HepG2 (cell line): ENCODE measurements at regions not wholly inside any gene's neighbourhood (a gene's known extent, or its start where the extent isn't known, plus 50 kb on each side); places are given as distances from the start of the nearest gene placed in this dataset.

ENCODE experiments used
- ATAC-seq: fragments of 200-7000 bp; cut with Tn5 transposase; 3 replicates; pipeline ENCODE4 v1.9.1; 2020; ENCODE audit warnings: mild to moderate bottlenecking, moderate library complexity
- BruUV-seq: library from RNA; stranded (reverse); fragments of 400-500 nt; replicated peaks from 2 replicates; lab custom pipeline; 2021; lab: Mats Ljungman, UMichigan
- CTCF ChIA-PET: fragments of 300-600 bp; formaldehyde crosslinking; extraction: SDS; loops from one replicate; lab custom pipeline; 2021; ENCODE audit warnings: low total read pairs, inconsistent platforms, low intra/inter-chr PET ratio; lab: Yijun Ruan, JAX
- POLR2A ChIA-PET: fragments of 350-600 bp; sonication (Branson Sonifier 250); formaldehyde crosslinking; loops from one replicate; lab custom pipeline; 2020; ENCODE audit warnings: antibody characterized with exemption, inconsistent platforms; lab: Yijun Ruan, JAX
- DNase-seq: peaks from one replicate; pipeline ENCODE4 v3.0.0-alpha.2; 2015; ENCODE audit warnings: low spot score
- FAIRE-seq: peaks from 3 replicates; lab custom pipeline; 2011; peaks lifted over from hg19 to GRCh38; lab: Jason Lieb, UNC
- H2AFZ ChIP-seq: one replicate; pipeline ENCODE4 v1.6.1; 2011; ENCODE audit warnings: low read length, inconsistent platforms
- H3K27ac ChIP-seq: fragments of 300-600 bp; 3 replicates; pipeline ENCODE4 v1.8.0; 2011; ENCODE audit warnings: mixed run types, mild to moderate bottlenecking, mixed read lengths, low read length, inconsistent platforms; ENCODE audit not compliant: insufficient read depth; ENCODE audit errors: extremely low read length
- H3K27me3 ChIP-seq, 2 experiments: fragments of 200-600 bp in 1 of 2; 2 replicates in 1 of 2; 3 replicates in 1 of 2; pipeline versions ENCODE4 v1.6.0 to v1.8.0; 2011; ENCODE audit warnings: low read length in 2 of 2, mild to moderate bottlenecking in 2 of 2, moderate library complexity in 2 of 2, inconsistent platforms in 1 of 2; ENCODE audit not compliant: insufficient read depth in 2 of 2, control insufficient read depth in 1 of 2
- H3K36me3 ChIP-seq, 2 experiments: fragments of 200-600 bp in 1 of 2; replicated peaks in 1 of 2; 2 replicates in 1 of 2; 3 replicates in 1 of 2; pipeline versions ENCODE4 v1.5.1 to v1.8.0; 2011; ENCODE audit warnings: low read length in 2 of 2, inconsistent platforms in 1 of 2; ENCODE audit not compliant: insufficient read depth in 2 of 2, control insufficient read depth in 1 of 2
- H3K4me1 ChIP-seq: 2 replicates; pipeline ENCODE4 v1.5.1; 2012; ENCODE audit warnings: low read length, inconsistent platforms; ENCODE audit not compliant: insufficient read depth
- H3K4me2 ChIP-seq: 2 replicates; pipeline ENCODE4 v1.6.0; 2011; ENCODE audit warnings: low read depth, low read length, inconsistent platforms
- H3K4me3 ChIP-seq, 3 experiments: fragments of 200-600 bp in 1 of 3; sonication (generic), shearing (Covaris generic) in 1 of 3; replicated peaks in 1 of 3; 2 replicates each; pipeline ENCODE4 v1.5.1; 2011 to 2016; ENCODE audit warnings: low read length in 3 of 3, inconsistent platforms in 2 of 3, low read depth in 2 of 3, mild to moderate bottlenecking in 2 of 3, control low read depth in 1 of 3, mixed read lengths in 1 of 3; ENCODE audit not compliant: insufficient read depth in 1 of 3
- H3K79me2 ChIP-seq: one replicate; pipeline ENCODE4 v1.6.1; 2011; ENCODE audit warnings: low read length, inconsistent platforms; ENCODE audit not compliant: insufficient read depth
- H3K9ac ChIP-seq: 2 replicates; pipeline ENCODE4 v1.6.0; 2011; ENCODE audit warnings: mild to moderate bottlenecking, low read depth, low read length, inconsistent platforms; ENCODE audit not compliant: insufficient read depth
- H3K9me3 ChIP-seq: 2 replicates; pipeline ENCODE4 v1.5.1; 2012; ENCODE audit warnings: mild to moderate bottlenecking, low read length
- H4K20me1 ChIP-seq: 2 replicates; pipeline ENCODE4 v1.6.0; 2011; ENCODE audit warnings: inconsistent platforms, mild to moderate bottlenecking, low read length, moderate library complexity; ENCODE audit not compliant: insufficient read depth
- BORCS8-MEF2B ChIP-seq: sonication (generic); formaldehyde crosslinking; IDR thresholded peaks from 2 replicates; pipeline ENCODE4 v1.8.0; 2022; ENCODE audit warnings: mild to moderate bottlenecking, missing genetic modification reagents
- CREB1 ChIP-seq, 2 experiments: fragments of 450-650 bp in 1 of 2; IDR thresholded peaks; 2 replicates each; pipeline ENCODE4 v1.6.1; 2016 to 2017; ENCODE audit warnings: control low read depth in 1 of 2, mild to moderate bottlenecking in 1 of 2, missing compliant biosample characterization in 1 of 2, missing genetic modification characterization in 1 of 2
- ESRRA ChIP-seq: sonication (generic); formaldehyde crosslinking; IDR thresholded peaks from 2 replicates; pipeline ENCODE4 v1.5.1; 2020; ENCODE audit warnings: mild to moderate bottlenecking, low read depth, missing genetic modification reagents
- NFATC3 ChIP-seq: sonication (generic); formaldehyde crosslinking; IDR thresholded peaks from 2 replicates; pipeline ENCODE4 v1.5.1; 2020; ENCODE audit warnings: mild to moderate bottlenecking, missing genetic modification reagents
- RXRA ChIP-seq: sonication (generic); formaldehyde crosslinking; IDR thresholded peaks from 2 replicates; pipeline ENCODE4 v1.5.1; 2020; ENCODE audit warnings: missing genetic modification reagents
- TP53 ChIP-seq: sonication (generic); formaldehyde crosslinking; conservative IDR thresholded peaks from 2 replicates; pipeline ENCODE4 v1.4.0; 2020; ENCODE audit warnings: missing genetic modification reagents
- ZIK1 ChIP-seq: sonication (generic); formaldehyde crosslinking; IDR thresholded peaks from 2 replicates; pipeline ENCODE4 v1.5.0; 2020; ENCODE audit warnings: mild to moderate bottlenecking, low read depth, missing genetic modification reagents, borderline replicate concordance
- ZNF430 ChIP-seq: sonication (generic); formaldehyde crosslinking; IDR thresholded peaks from 2 replicates; pipeline ENCODE4 v1.9.0; 2021; ENCODE audit warnings: mild to moderate bottlenecking, missing genetic modification reagents
- ZNF503 ChIP-seq: sonication (generic); formaldehyde crosslinking; IDR thresholded peaks from 2 replicates; pipeline ENCODE4 v1.4.0; 2020; ENCODE audit warnings: missing genetic modification reagents
- ZNF557 ChIP-seq: sonication (generic); formaldehyde crosslinking; IDR thresholded peaks from 2 replicates; pipeline ENCODE4 v1.4.0; 2020; ENCODE audit warnings: missing genetic modification reagents
- ZNF570 ChIP-seq: sonication (generic); formaldehyde crosslinking; IDR thresholded peaks from 2 replicates; pipeline ENCODE4 v1.4.0; 2020; ENCODE audit warnings: mild to moderate bottlenecking, missing genetic modification reagents, borderline replicate concordance
- ZSCAN12 ChIP-seq: sonication (generic); formaldehyde crosslinking; IDR thresholded peaks from 2 replicates; pipeline ENCODE4 v1.9.0; 2021; ENCODE audit warnings: mild to moderate bottlenecking, missing genetic modification reagents
- WGBS: methylation state at CpG from one replicate; pipeline ENCODE4 v1.1.6; 2017; ENCODE audit warnings: low lambda C conversion rate; 5-methylcytosine and 5-hydroxymethylcytosine counted together
- in situ Hi-C: cut with HindIII; loops from 2 replicates; pipeline ENCODE4 v1.10.0; 2017; ENCODE audit warnings: low pct_unique_long_range_greater_than_20kb; ENCODE audit not compliant: extremely low pct_ligation_motif_present
- intact Hi-C: fragments of 100-400 bp; cut with micrococcal nuclease; formaldehyde crosslinking; loops from one replicate; pipeline ENCODE4 v1.10.0; 2022; ENCODE audit not compliant: unreplicated experiment

GRCh38 chr9:11758016-11758415, 935.2 kb upstream of the TYRP1 start (continued):
- no peak for TF ChIP-seq ZNF557 (CRISPR knock-in tag)
- no peak for TF ChIP-seq ZNF430 (CRISPR knock-in tag)
- no peak for TF ChIP-seq NFATC3 (CRISPR knock-in tag)
- no peak for TF ChIP-seq TP53 (CRISPR knock-in tag)

DNA sequence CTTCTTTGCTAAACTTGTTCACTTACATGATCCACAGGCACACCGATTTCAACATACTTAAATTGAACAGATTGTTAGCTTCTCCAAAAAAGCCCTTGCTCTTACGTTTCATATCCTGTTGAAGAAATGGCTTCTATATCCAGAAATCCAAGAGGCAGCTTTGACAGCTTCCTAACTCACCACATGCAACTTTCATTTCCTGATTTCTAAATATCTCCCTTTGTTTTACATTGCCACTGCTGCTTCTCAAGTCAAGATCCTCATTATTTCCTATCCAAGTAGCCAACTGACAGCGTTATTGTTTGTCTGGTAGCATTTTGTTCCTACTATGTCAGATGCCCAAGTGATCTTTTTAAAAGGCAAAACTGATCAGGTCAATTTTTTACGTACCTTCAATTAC, 913.2 kb upstream of the TYRP1 start:
- CTCF ChIA-PET, result no interaction called here
- Histone ChIP-seq H4K20me1 (no peaks in the 10 kb centered on the region), H3K4me3 (no peak overlapping the region), H3K79me2 (no peaks in the 10 kb centered on the region), H3K4me1 (no peaks in the 10 kb centered on the region), H3K36me3 (no peaks in the 10 kb centered on the region), H3K9me3 (peaks cover 63% of the 10 kb centered on the region), H3K4me2 (no peak overlapping the region), H3K27me3 (no peaks in the 10 kb centered on the region), H2AFZ (no peak overlapping the region), H3K27ac (no peak overlapping the region), H3K9ac (no peak overlapping the region)
- intact Hi-C loops (no loop called here), in situ Hi-C loops (no loop called here)
- FAIRE-seq, result no peak
- no peak for ATAC-seq
- no peak for DNase-seq
- POLR2A ChIA-PET, result no interaction called here
- TF ChIP-seq ZIK1 (no peak), ZNF503 (CRISPR knock-in tag) (no peak), RXRA (no peak), ZNF570 (CRISPR knock-in tag) (no peak), CREB1 (IDR thresholded peaks at IDR 0.05) (no peak), CREB1 (CRISPR knock-in tag; IDR thresholded peaks at IDR 0.05) (no peak), BORCS8-MEF2B (CRISPR knock-in tag) (no peak), ESRRA (CRISPR knock-in tag) (no peak), ZSCAN12 (CRISPR knock-in tag) (no peak)
- WGBS, result 0% methylated on average over 4 of the region's 4 CpGs
- no TSS peak for BruUV-seq
